ENCODE measurements at regions not wholly inside any gene's neighbourhood (a gene's known extent, or its start where the extent isn't known, plus 50 kb on each side); places are given as distances from the start of the nearest gene placed in this dataset.

DNA sequence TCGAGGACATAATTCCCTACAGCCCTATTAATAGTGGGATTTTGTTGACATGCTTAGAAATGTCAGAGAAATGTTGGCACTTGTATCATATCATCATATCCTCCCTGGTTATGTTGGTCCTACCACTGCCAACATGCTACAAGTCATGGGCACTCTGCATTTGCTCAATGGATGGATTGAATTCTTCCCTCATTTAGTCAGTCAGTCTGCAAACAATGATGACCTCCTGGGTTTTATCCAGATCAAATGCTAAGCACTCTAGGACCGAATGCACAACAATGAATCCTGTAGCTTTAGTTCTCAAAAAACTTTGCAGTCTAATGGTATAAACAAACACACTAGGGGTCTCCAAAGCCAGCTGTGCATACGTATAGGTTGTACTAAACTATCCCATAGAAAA is 357.2 kb upstream of the DPYD start:
- DNase-seq, result no peak

DNA sequence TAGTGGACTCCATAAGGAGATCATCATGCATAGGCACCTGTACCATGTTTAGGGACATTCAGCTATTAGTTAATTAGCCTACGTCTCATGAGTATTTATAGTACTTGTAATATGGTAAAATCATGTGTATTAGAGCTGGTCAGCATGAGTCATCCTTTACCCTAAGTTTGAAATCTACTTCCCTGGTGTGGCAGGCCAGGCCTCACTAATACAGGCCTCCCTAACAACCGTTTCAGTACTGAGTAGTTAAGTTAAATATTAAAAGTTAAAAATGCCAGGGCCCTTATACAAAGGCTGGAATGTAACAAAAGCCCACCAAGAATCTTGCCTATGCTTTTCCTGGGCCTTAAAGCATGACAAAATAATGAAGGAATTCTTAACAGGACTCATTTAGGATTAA is 356.3 kb upstream of the DPYD start:
- no peak for DNase-seq

DNA sequence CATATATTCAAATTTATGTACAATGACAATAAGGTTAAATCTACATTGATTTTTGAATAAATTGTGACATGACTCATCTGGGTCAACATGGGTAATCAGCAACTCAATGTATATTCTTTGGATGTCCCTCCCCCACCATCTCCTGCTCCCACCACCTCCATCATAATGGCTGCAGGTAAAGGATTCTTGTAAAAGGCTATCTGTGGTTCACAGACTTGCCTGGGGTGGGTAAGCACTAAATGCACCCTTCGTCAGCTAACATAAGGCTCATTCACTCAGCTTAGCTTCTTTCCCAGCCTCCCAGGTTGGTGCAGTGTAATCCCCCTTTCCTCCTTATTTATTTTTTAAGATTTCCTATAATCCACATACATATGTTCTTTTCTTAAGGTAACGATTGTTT is 355.7 kb upstream of the DPYD start:
- no peak for DNase-seq

DNA sequence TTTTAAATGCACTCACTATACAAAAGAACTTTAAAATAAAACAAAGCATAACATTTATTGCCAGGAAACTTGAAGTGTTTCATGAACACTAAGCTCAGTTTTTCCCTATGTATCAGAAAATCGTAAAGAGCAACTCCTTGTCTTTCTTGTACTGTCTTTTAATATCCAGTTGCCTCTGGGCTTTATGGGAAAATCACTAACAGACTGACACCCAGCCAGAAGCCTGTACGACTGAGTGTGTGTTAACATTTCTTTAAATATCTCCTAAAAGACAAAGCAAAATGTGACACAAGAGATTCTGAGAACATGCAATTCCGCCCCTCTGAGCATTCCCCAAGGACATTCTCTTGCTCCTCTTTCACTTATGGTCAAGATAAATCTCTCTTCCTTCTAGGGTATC is 347.5 kb upstream of the DPYD start:
- no peak for DNase-seq

DNA sequence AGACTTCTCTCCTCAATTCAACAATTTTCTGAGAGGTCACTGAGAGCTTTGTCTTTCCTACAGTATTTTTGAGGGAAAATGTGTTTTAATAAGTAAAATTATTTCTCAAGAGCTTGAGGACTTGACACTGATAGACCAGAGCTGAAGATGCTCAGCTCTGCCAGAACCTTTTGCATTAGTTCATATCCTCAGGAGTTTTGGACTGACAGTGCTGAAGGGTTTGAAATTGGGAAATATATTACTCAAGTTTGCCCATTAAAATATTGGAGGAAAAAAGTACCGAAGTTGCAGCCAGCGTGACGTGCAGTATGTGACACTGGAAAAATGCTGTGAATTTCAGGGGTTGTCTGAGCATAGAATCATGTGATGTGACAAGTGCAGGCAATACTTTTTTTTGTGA is 346.6 kb upstream of the DPYD start:
- DNase-seq, result no peak

DNA sequence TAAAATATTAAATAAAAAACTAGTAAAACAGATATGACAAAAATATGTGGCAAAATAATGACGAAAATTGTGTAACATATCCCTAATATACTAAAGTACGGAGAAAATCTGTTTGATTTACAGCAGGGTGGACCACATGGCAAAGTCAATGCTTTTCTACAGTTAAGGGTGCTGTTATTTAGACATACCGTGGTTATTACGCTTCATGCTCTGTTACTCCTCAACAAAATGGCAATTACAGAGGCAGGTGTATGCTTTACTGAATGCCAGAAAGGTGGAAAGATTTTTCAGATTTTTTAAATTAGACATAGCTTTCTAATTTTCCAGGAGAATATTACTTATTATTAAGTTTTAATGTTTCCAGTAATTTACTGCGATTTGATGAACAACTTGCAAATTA is 343.9 kb upstream of the DPYD start:
- DNase-seq, result no peak

DNA sequence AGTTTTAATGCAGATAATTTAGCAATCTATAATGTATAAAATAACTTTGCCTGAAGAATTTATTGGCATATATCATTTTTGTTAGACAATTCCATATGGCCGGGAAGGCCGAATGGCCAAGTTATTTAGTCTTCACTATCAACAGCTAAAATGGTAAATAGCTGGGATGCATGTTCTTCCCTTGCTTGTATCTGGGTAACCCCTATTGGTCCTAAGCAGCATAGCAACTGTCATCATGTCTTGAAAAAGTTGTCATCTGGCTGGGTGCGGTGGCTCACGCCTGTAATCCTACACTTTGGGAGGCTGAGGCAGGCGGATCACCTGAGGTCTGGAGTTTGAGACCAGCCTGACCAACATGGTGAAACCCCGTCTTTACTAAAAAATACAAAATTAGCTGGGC is 340.0 kb upstream of the DPYD start:
- DNase-seq, result no peak

DNA sequence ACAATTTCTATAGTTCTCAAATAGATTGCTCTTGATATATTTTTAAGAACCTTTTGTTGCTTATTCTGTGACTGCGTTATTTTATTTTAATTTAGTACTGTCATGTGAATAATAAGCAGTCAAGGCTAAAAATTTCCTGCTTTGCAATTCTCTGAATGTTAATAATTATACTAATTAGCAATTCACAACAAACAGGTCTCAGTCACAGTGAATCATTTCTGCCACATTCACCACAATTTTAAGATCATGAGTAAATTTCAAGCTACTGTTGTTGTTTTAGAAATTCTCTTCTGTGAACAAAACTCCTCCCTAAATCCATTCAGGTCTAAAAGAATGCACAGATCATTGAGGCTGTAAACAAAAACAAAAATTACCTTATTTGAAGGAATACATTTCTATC is 339.6 kb upstream of the DPYD start:
- DNase-seq, result no peak

DNA sequence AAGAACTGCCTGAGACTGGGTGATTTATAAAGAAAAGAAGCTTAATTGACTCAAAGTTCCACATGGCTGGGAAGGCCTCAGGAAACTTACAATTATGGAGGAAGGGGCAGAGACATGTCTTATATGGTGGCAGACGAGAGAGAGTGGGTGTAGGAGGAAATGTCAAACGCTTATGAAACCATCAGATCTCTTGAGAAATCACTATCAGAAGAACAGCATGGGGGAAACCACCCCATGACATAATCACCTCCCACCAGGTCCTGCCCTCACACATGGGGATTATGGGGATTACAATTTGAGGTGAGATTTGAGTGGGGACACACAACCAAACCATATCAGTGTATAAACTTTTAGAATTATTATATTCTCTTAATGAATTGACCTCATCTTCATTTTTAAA is 335.9 kb upstream of the DPYD start:
- no peak for DNase-seq

DNA sequence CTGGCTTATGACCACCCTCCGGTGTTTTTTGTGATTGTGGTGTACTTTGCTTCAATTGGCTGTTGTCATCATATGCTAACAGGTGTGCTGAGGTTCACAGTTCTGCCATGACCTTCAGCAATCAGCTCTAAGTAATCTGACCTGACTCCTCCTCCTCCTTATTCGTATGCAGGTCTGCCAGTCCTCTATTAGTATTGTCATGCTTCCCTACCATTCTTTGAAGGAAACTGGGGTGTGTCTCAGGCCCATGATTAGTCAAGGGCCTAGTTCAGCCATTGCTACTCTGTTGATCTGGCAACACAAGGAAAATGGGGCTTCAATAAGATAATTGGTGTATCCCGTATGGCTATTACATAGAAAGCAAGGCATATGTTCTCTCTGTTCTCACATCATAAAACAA is 332.3 kb upstream of the DPYD start:
- no peak for DNase-seq

DNA sequence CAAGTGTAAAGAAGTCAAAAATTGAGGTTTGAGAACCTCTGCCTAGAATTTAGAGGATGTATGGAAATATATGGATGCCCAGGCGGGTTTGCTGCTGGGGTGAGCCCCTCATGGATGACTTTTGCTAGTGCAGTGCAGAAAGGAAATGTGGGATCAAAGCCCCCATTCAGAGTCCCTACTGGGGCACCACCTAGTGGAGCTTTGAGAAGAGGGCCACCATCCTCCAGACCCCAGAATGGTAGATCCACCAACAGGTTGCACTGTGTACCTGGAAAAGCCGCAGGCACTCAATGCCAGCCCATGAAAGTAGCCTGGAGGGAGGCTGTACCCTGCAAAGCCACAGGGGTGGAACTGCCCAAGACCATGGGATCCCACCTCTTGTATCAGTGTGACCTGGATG is 330.7 kb upstream of the DPYD start:
- no peak for DNase-seq

DNA sequence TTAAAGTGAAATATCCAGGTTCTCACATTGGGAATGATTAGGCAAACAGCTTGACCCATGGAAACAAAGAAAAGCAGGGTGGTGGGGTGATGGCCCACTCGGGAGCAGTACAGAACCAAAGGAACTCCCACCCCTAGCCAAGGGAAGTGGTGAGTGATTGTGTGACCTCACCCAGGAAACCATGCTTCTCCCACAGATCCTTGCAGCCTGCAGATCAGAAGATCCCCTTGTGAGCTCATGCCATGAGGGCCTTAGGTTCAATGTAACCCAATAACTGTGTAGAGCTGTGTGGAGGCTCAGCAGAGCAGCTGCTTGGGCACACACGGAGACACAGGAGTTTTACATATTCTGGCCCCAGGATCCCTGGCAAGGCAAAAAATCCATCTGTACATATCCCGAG is 311.8 kb upstream of the DPYD start:
- no peak for DNase-seq

DNA sequence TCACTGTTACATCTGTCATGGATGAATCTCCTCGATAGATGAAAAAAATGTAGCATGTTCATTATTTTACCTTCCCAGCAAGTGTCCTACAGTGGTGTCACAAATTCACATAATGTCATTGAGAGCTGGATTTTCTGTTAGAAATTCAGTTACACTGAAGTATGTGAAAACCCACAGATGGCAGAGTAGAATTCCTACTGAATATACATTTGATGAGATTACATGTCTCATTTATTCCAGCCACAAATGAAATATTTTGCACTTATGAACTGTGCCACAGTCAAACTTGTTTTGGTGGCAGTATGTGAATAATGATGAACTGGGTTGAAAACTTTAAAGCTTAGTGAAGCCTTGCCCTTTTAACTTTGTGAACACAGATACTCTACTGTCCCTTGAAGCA is 301.9 kb upstream of the DPYD start:
- no peak for DNase-seq

DNA sequence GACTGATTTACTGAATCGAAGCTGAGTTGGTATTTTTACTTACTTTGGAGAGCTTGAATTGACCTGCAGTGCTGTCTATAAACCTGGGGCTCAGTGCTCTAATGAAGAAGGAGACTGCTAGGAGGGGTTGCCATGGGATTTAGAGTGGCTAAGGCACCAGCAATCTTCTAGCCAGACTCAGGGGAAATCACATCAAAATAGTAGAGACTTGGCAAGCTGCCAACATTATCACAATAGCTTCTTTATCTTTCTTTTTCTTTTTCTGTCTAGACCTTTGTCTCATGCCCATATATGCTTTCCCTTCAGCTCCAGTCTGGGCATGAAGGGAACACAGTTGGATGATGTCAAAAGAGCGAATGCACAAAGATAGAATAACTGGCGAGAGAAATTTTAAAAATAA is 301.1 kb upstream of the DPYD start:
- DNase-seq, result no peak

DNA sequence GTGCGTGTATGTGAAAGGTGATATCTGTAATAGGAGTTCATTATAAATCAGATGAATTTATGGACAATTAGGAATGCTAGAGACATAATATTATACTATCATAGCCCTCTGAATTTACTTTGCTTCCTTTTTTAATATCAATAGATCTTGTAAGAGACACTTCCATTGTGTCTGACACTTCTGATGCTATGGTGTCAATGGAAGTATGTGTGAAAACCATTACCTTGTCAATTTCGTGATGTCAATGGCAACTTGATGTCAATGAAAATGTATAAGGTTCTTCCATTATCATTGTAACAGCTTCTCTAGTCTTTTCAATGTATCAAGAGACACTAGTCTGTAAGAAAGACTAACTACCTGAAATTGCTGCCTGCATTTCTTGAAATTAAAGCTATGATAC is 296.8 kb upstream of the DPYD start:
- DNase-seq, result no peak

DNA sequence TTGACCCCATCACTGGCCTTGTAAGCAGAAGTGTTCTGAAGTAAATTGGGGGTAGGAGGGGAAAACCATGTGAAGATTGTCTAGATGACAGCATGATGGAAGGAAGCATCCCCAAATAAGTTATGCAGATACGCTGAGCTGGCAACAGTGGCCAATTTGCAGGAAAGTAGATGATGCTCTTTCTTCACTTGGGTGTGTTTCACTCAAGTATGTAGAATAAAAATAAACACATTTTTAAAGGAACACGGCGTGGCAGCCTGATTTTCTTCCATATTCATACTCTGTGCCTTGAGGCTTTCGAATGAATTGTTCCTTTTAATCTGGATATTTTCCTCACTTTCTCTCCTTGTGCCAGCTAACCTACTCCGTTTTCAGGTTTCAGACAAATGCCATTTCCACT is 295.5 kb upstream of the DPYD start:
- no peak for DNase-seq

DNA sequence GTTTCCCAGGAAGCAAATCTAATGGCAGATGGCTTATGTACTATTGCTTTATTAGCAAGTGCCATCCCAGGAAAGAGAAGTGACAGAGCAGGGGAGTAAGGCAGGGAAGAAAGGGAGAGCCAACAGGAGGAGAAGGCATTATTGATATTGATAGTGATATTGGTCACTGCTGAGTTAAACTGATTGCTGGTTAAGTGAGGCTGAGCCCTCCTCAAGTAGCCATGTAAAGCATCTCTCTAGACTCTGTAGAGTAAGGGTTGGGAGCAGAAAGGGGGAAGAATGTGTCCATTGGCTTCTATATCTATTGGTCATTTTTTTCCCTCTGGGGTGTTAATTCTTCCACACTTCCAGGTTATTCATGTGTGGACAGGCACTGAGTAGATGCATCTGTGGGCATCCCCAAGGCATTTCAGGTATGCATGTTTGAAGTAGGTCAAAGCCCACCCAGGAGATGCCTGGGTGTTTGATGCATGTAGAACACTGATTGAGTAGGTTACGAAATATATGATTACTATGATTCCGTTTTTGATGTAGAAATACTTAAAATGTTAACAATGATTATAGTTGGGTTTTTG is 290.5 kb upstream of the DPYD start:
- DNase-seq, result no peak

DNA sequence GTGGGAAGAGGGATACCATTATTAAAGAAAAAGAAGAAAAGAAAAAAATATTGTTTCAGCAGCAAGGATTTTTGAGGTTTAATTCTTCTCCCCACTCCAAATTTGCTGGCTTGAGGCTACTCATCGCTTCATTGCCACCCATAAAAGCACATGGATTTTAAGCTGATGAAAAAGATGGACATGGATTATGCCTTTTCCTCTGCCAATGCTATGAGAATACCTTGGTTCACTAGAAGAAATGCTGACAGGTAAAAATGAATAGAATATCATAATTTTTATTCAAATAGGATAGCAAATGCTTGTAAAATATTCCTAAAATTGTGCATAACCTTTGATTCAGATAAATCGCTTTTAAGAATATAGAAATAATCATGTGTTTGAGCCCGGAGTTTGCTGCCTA is 289.7 kb upstream of the DPYD start:
- no peak for DNase-seq

DNA sequence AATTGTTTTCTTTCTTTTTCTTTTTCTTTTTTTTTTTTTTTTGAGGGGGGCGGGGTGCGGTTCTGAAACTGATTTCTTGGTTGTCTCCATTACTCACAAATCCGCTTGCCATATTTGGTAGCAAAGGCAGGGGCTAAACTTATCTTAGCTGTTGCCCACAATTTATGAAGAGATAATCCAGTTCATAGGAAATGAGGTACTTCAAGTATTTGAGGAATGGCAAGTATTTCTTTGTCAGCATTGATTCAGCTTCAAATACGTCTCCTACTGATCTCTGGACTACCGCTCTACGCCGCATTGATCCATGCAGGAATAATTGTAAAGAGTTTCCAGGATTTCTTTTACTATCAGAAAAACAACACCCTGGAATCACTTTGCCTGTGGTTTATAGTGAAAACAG is 289.2 kb upstream of the DPYD start:
- DNase-seq, result no peak

DNA sequence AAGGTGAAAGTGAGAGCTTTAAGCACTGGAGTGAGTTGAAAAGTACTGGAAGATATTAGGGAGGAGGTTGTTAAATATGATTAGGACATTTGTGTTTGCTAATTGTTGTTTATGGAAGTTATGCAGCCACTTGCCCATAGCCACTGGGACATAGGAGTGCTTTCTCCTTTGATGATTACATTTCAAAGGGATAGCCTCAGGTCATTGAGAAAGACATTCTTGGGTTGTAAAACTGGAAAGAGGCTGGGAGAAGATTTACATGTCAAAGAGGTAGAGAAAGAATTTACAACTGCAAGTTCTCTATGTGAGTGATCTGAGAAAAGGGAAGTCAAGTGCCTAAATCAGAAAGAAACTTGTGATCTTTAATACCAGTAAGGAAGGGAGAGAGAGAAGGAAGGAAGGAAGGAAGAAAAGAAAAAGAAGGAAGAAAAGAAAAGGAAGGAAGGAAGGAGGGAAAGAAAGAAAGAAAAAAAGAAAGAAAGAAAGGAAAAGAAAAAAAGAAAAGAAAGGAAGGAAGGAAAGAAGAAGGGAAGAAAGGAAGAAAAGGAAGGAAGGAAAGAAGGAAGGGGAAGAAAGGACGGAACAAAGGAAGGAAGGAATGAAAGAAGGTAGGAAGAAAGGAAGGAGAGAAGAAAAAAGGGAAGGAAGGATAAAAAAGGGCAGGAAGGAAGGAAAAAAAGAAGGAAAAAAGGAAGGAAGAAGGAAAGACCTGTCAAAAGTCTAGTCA is 284.6 kb upstream of the DPYD start:
- no peak for DNase-seq

DNA sequence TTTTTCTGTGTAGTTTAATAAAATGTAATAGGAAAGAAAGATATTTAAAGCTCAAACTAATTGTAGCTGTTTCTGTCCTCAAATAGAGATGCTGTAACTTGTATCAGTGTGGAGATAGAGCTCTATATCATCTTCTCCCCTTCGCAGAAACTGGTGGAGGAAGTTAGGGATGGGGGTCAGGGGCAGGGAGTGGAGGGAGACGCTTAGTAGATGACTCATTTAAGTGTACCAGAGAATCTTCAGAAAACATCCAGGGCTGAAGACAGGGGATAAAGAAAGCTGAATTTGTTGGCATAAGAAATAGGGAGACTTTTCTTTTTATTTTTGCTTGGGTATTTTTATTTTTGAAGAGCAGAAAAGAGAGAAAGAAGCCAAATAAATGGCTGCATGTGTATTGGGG is 282.6 kb upstream of the DPYD start:
- DNase-seq, result no peak

DNA sequence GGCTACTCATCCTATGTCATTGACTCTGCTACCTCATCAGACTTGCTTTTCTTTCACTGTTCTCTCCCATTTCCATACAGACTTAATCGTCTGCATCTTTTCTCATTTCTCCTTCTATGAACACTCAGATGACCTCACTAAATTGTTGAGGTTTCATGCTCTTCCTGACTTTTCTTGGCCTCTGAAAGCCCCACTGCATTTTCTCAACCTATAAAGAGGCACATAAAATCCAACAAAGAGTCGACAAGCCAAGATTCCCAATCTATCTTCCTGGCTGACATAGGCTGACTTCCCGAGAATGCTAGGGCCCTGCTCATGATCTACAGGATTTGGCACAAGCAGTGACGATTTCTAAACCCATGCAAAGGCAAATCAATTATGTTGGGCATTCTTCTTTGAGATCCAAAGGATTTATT is 280.8 kb upstream of the DPYD start:
- no peak for DNase-seq

DNA sequence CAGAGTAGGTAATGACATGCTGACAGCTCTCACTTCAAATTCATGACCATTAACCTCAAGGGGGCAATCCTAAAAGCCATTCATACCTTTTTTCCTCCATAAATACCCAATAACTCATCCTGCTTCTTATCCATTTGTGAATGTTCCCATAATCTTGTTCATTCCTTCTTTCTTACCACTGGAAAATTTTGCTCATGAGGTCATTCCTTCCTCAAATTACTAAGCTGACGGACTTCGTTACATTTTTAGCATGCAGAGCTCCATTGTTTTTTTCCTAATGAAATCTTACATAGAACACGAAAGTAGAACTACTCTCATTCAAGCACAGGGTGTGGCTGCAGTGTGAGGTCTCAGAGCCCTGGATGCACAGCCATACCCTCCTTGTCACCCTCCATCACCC is 276.5 kb upstream of the DPYD start:
- no peak for DNase-seq

DNA sequence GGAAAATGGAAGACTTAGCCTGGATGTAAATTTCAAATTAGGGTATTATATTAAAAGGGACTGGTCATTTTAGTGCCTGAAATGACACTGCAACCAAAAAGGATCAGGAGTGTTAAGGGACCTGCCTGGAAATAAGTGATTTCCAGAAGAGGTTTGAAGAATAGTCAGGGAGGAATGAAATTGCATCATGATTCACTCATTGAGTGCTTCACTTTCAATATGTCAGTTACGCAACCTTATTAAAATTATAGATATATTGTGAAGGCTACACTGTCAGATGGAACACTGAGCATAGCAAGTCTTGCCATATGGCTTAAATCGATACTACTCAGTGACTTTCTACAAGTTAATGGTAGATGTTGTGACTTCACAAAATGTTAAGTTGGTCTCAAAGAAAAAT is 275.2 kb upstream of the DPYD start:
- DNase-seq, result no peak

DNA sequence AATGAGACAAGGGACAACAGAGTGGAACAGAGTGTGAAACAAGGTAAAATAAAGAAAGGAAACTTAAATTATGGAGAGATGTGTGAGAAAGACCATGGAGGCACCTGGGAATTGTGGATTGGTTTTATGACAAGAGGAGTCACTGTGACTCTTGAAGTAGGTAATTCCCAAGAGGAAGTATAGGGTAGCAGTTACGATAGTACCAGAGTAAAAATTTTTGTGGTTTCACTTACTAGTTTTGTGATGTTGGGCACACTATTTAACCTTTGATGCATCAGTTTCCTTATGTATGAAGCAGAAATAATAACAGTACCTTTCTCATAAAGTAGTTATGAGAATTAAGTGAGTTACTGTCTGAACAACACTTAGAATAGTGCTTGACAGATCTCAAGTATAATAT is 267.9 kb upstream of the DPYD start:
- DNase-seq, result no peak
